ENCODE measurements at regions not wholly inside any gene's neighbourhood (a gene's known extent, or its start where the extent isn't known, plus 50 kb on each side); places are given as distances from the start of the nearest gene placed in this dataset.

- Histone ChIP-seq H3K14ac (ENCODE audit: low read length in 2 of 2) (no peak overlapping the region), H2AK5ac (ENCODE audit: low read length, severe bottlenecking) (no peak overlapping the region), H2BK120ac (ENCODE audit: low read depth, low read length) (no peak overlapping the region), H2BK15ac (ENCODE audit: low read depth, poor library complexity, severe bottlenecking) (no peak overlapping the region), H3K4me3 (ENCODE audit: insufficient read depth in 1 of 2, low read depth in 1 of 2, low read length in 2 of 2) (no peak overlapping the region), H2AFZ (ENCODE audit: low read depth, low read length) (no peak overlapping the region), H3K18ac (ENCODE audit: low read depth in 1 of 2, low read length in 2 of 2) (no peak overlapping the region), H3K36me3 (ENCODE audit: control insufficient read depth in 1 of 2, insufficient read depth in 2 of 2, low read depth in 1 of 2, low read length in 2 of 2) (no peaks in the 10 kb centered on the region), H2BK5ac (ENCODE audit: low read depth, low read length, poor library complexity, severe bottlenecking) (no peak overlapping the region), H3K4me1 (ENCODE audit: control insufficient read depth, insufficient read depth, low read depth, low read length) (no peaks in the 10 kb centered on the region), H3K4ac (ENCODE audit: low read depth in 1 of 2, low read length in 2 of 2) (no peak overlapping the region), H4K8ac (ENCODE audit: low read length) (no peak overlapping the region), H3K79me1 (replicated peaks; ENCODE audit: low read length, poor library complexity, severe bottlenecking) (no peaks in the 10 kb centered on the region), H3K9ac (ENCODE audit: low read length) (no peak overlapping the region), H3K23ac (ENCODE audit: low read length in 2 of 2) (no peak overlapping the region), H2BK12ac (ENCODE audit: low read length in 2 of 2) (no peak overlapping the region), H3K9me3 (ENCODE audit: control insufficient read depth, low read length) (no peaks in the 10 kb centered on the region), H3K27me3 (ENCODE audit: control insufficient read depth in 1 of 2, insufficient read depth in 1 of 2, low read length in 2 of 2) (no peaks in the 10 kb centered on the region), H4K91ac (ENCODE audit: low read length) (no peak overlapping the region), H3K4me2 (ENCODE audit: low read length, poor library complexity, severe bottlenecking) (no peak overlapping the region), H3K27ac (ENCODE audit: low read length, poor library complexity, severe bottlenecking) (no peak overlapping the region)
- 100% methylated on average over 1 of the region's 3 CpGs for WGBS
- no peak for DNase-seq
These were observed 1068.0 kb upstream of the ZEB2 start for GRCh38 chr2:145587922-145588321.

GRCh38 chr2:145584353-145584752 lies 1064.4 kb upstream of the ZEB2 start:
- no peak for DNase-seq

GRCh38 chr2:145573608-145574007 lies 1053.7 kb upstream of the ZEB2 start:
- H3K27ac ChIP-seq (ENCODE audit: low read length, poor library complexity, severe bottlenecking): no peak overlapping the region
- no peak overlapping the region for H2BK15ac ChIP-seq (ENCODE audit: low read depth, poor library complexity, severe bottlenecking)
- no peak overlapping the region for H3K14ac ChIP-seq (ENCODE audit: low read length in 2 of 2)
- H2AK5ac ChIP-seq (ENCODE audit: low read length, severe bottlenecking): no peak overlapping the region
- 93% methylated on average over 4 of the region's 5 CpGs for WGBS
- H3K4ac ChIP-seq (ENCODE audit: low read depth in 1 of 2, low read length in 2 of 2): no peak overlapping the region
- H3K9ac ChIP-seq (ENCODE audit: low read length): no peak overlapping the region
- H2BK5ac ChIP-seq (ENCODE audit: low read depth, low read length, poor library complexity, severe bottlenecking): no peak overlapping the region
- no peak overlapping the region for H3K18ac ChIP-seq (ENCODE audit: low read depth in 1 of 2, low read length in 2 of 2)
- H3K36me3 ChIP-seq (ENCODE audit: control insufficient read depth in 1 of 2, insufficient read depth in 2 of 2, low read depth in 1 of 2, low read length in 2 of 2): no peaks in the 10 kb centered on the region
- H2AFZ ChIP-seq (ENCODE audit: low read depth, low read length): no peak overlapping the region
- H4K8ac ChIP-seq (ENCODE audit: low read length): no peak overlapping the region
- H3K4me1 ChIP-seq (ENCODE audit: control insufficient read depth, insufficient read depth, low read depth, low read length): no peaks in the 10 kb centered on the region
- no peaks in the 10 kb centered on the region for H3K27me3 ChIP-seq (ENCODE audit: control insufficient read depth in 1 of 2, insufficient read depth in 1 of 2, low read length in 2 of 2)
- H3K4me3 ChIP-seq (ENCODE audit: insufficient read depth in 1 of 2, low read depth in 1 of 2, low read length in 2 of 2): no peak overlapping the region
- H3K4me2 ChIP-seq (ENCODE audit: low read length, poor library complexity, severe bottlenecking): no peak overlapping the region
- no peak overlapping the region for H3K23ac ChIP-seq (ENCODE audit: low read length in 2 of 2)
- H3K79me1 ChIP-seq (replicated peaks; ENCODE audit: low read length, poor library complexity, severe bottlenecking): no peaks in the 10 kb centered on the region
- H4K91ac ChIP-seq (ENCODE audit: low read length): no peak overlapping the region
- H2BK12ac ChIP-seq (ENCODE audit: low read length in 2 of 2): no peak overlapping the region
- no peak overlapping the region for H2BK120ac ChIP-seq (ENCODE audit: low read depth, low read length)
- no peak for DNase-seq
- no peaks in the 10 kb centered on the region for H3K9me3 ChIP-seq (ENCODE audit: control insufficient read depth, low read length)

More at GRCh38 chr2:145584353-145584752, 1064.4 kb upstream of the ZEB2 start:
- H2BK15ac ChIP-seq (ENCODE audit: low read depth, poor library complexity, severe bottlenecking): no peak overlapping the region
- no peak overlapping the region for H4K8ac ChIP-seq (ENCODE audit: low read length)
- WGBS: 100% methylated on average over 1 of the region's 1 CpG
- no peak overlapping the region for H3K4me3 ChIP-seq (ENCODE audit: insufficient read depth in 1 of 2, low read depth in 1 of 2, low read length in 2 of 2)
- H2BK12ac ChIP-seq (ENCODE audit: low read length in 2 of 2): no peak overlapping the region
- H3K27ac ChIP-seq (ENCODE audit: low read length, poor library complexity, severe bottlenecking): no peak overlapping the region
- H4K91ac ChIP-seq (ENCODE audit: low read length): no peak overlapping the region
- H2AFZ ChIP-seq (ENCODE audit: low read depth, low read length): no peak overlapping the region
- H3K4me2 ChIP-seq (ENCODE audit: low read length, poor library complexity, severe bottlenecking): no peak overlapping the region
- no peak overlapping the region for H3K9ac ChIP-seq (ENCODE audit: low read length)
- H3K4me1 ChIP-seq (ENCODE audit: control insufficient read depth, insufficient read depth, low read depth, low read length): no peaks in the 10 kb centered on the region
- no peaks in the 10 kb centered on the region for H3K79me1 ChIP-seq (replicated peaks; ENCODE audit: low read length, poor library complexity, severe bottlenecking)
- H3K4ac ChIP-seq (ENCODE audit: low read depth in 1 of 2, low read length in 2 of 2): no peak overlapping the region
- H3K9me3 ChIP-seq (ENCODE audit: control insufficient read depth, low read length): no peaks in the 10 kb centered on the region
- no peaks in the 10 kb centered on the region for H3K36me3 ChIP-seq (ENCODE audit: control insufficient read depth in 1 of 2, insufficient read depth in 2 of 2, low read depth in 1 of 2, low read length in 2 of 2)
- H3K23ac ChIP-seq (ENCODE audit: low read length in 2 of 2): no peak overlapping the region
- no peak overlapping the region for H2AK5ac ChIP-seq (ENCODE audit: low read length, severe bottlenecking)
- no peak overlapping the region for H3K14ac ChIP-seq (ENCODE audit: low read length in 2 of 2)
- H2BK120ac ChIP-seq (ENCODE audit: low read depth, low read length): no peak overlapping the region
- no peaks in the 10 kb centered on the region for H3K27me3 ChIP-seq (ENCODE audit: control insufficient read depth in 1 of 2, insufficient read depth in 1 of 2, low read length in 2 of 2)
- H2BK5ac ChIP-seq (ENCODE audit: low read depth, low read length, poor library complexity, severe bottlenecking): no peak overlapping the region
- no peak overlapping the region for H3K18ac ChIP-seq (ENCODE audit: low read depth in 1 of 2, low read length in 2 of 2)

- H3K4me1 ChIP-seq (ENCODE audit: control insufficient read depth, insufficient read depth, low read depth, low read length): no peaks in the 10 kb centered on the region
- no peak overlapping the region for H4K8ac ChIP-seq (ENCODE audit: low read length)
- H2BK12ac ChIP-seq (ENCODE audit: low read length in 2 of 2): no peak overlapping the region
- no peak overlapping the region for H2BK5ac ChIP-seq (ENCODE audit: low read depth, low read length, poor library complexity, severe bottlenecking)
- no peak overlapping the region for H2BK15ac ChIP-seq (ENCODE audit: low read depth, poor library complexity, severe bottlenecking)
- H2BK120ac ChIP-seq (ENCODE audit: low read depth, low read length): no peak overlapping the region
- H3K4me3 ChIP-seq (ENCODE audit: insufficient read depth in 1 of 2, low read depth in 1 of 2, low read length in 2 of 2): no peak overlapping the region
- no peaks in the 10 kb centered on the region for H3K79me1 ChIP-seq (replicated peaks; ENCODE audit: low read length, poor library complexity, severe bottlenecking)
- DNase-seq: no peak
- H2AK5ac ChIP-seq (ENCODE audit: low read length, severe bottlenecking): no peak overlapping the region
- H2AFZ ChIP-seq (ENCODE audit: low read depth, low read length): no peak overlapping the region
- no peaks in the 10 kb centered on the region for H3K9me3 ChIP-seq (ENCODE audit: control insufficient read depth, low read length)
- no peak overlapping the region for H4K91ac ChIP-seq (ENCODE audit: low read length)
- no peaks in the 10 kb centered on the region for H3K36me3 ChIP-seq (ENCODE audit: control insufficient read depth in 1 of 2, insufficient read depth in 2 of 2, low read depth in 1 of 2, low read length in 2 of 2)
- H3K23ac ChIP-seq (ENCODE audit: low read length in 2 of 2): no peak overlapping the region
- H3K4me2 ChIP-seq (ENCODE audit: low read length, poor library complexity, severe bottlenecking): no peak overlapping the region
- no peak overlapping the region for H3K14ac ChIP-seq (ENCODE audit: low read length in 2 of 2)
- H3K27me3 ChIP-seq (ENCODE audit: control insufficient read depth in 1 of 2, insufficient read depth in 1 of 2, low read length in 2 of 2): no peaks in the 10 kb centered on the region
- H3K4ac ChIP-seq (ENCODE audit: low read depth in 1 of 2, low read length in 2 of 2): no peak overlapping the region
- no peak overlapping the region for H3K27ac ChIP-seq (ENCODE audit: low read length, poor library complexity, severe bottlenecking)
- H3K9ac ChIP-seq (ENCODE audit: low read length): no peak overlapping the region
- H3K18ac ChIP-seq (ENCODE audit: low read depth in 1 of 2, low read length in 2 of 2): no peak overlapping the region
These were observed 1052.3 kb upstream of the ZEB2 start for GRCh38 chr2:145572238-145572637.
